CD4-positive, alpha-beta T cell (primary cell): ENCODE measurements at regions not wholly inside any gene's neighbourhood (a gene's known extent, or its start where the extent isn't known, plus 50 kb on each side); places are given as distances from the start of the nearest gene placed in this dataset.

Experiments used
- ATAC-seq: fragments of 200-7000 bp; cut with Tn5 transposase; one replicate; pipeline ENCODE4 v1.10.0; 2022; ENCODE audit warnings: mild to moderate bottlenecking; ENCODE audit not compliant: poor library complexity
- CTCF ChIA-PET: fragments of 350-600 bp; sonication (Branson Sonifier 250); formaldehyde crosslinking; loops from one replicate; lab custom pipeline; 2021; ENCODE audit warnings: antibody characterized with exemption, inconsistent platforms; lab: Charles Lee
- POLR2A ChIA-PET: fragments of 350-600 bp; sonication (Branson Sonifier 250); formaldehyde crosslinking; loops from one replicate; lab custom pipeline; 2021; ENCODE audit warnings: antibody characterized with exemption, inconsistent platforms; lab: Charles Lee
- DNase-seq, 14 experiments: peaks; one replicate each; pipeline ENCODE4 v3.0.0-alpha.2; 2013 to 2020; ENCODE audit warnings: mixed read lengths in 2 of 14
- H3K27ac ChIP-seq, 2 donors: one replicate each; pipeline versions ENCODE4 v1.5.1 to v1.7.0; 2013; ENCODE audit warnings: low read length in 2 of 2, low read depth in 1 of 2, mild to moderate bottlenecking in 1 of 2
- H3K27me3 ChIP-seq, 2 experiments: 1 replicate in 1 of 2; 2 replicates in 1 of 2; pipeline versions ENCODE4 v1.6.1 to v1.7.0; 2013; ENCODE audit warnings: low read length in 2 of 2, control low read depth in 1 of 2, mild to moderate bottlenecking in 1 of 2, moderate library complexity in 1 of 2; ENCODE audit not compliant: insufficient read depth in 2 of 2, control insufficient read depth in 1 of 2
- H3K36me3 ChIP-seq: one replicate; pipeline ENCODE4 v1.6.1; 2013; ENCODE audit warnings: low read length, control low read depth; ENCODE audit not compliant: insufficient read depth
- H3K4me1 ChIP-seq: one replicate; pipeline ENCODE4 v1.6.1; 2013; ENCODE audit warnings: low read length, control low read depth; ENCODE audit not compliant: insufficient read depth
- H3K4me3 ChIP-seq: one replicate; pipeline ENCODE4 v1.5.1; 2013; ENCODE audit warnings: mild to moderate bottlenecking, low read length, moderate library complexity
- H3K9me3 ChIP-seq, 2 experiments: 1 replicate in 1 of 2; 2 replicates in 1 of 2; pipeline versions ENCODE4 v1.6.1 to v1.7.0; 2013; ENCODE audit warnings: low read length in 2 of 2, mild to moderate bottlenecking in 2 of 2, control low read depth in 1 of 2, moderate library complexity in 1 of 2; ENCODE audit not compliant: control insufficient read depth in 1 of 2, insufficient read depth in 1 of 2
- H3K27ac Mint-ChIP-seq: one replicate; pipeline ENCODE4 v1.8.0; 2020; ENCODE audit warnings: mixed read lengths
- H3K27me3 Mint-ChIP-seq: one replicate; pipeline ENCODE4 v1.8.0; 2021; ENCODE audit warnings: mixed read lengths
- H3K36me3 Mint-ChIP-seq: one replicate; pipeline ENCODE4 v1.8.0; 2021; ENCODE audit warnings: low read depth, mixed read lengths
- H3K4me1 Mint-ChIP-seq: one replicate; pipeline ENCODE4 v1.8.0; 2021; ENCODE audit warnings: low read depth, mixed read lengths
- H3K4me3 Mint-ChIP-seq: one replicate; pipeline ENCODE4 v1.8.0; 2020; ENCODE audit warnings: mild to moderate bottlenecking, mixed read lengths
- H3K9me3 Mint-ChIP-seq: one replicate; pipeline ENCODE4 v1.8.0; 2020; ENCODE audit warnings: mixed read lengths
- CTCF ChIP-seq: fragments of 200-600 bp; IDR thresholded peaks from one replicate; pipeline ENCODE4 v1.8.0; 2022; ENCODE audit warnings: antibody characterized with exemption, mild to moderate bottlenecking
- intact Hi-C, 2 experiments: fragments of 100-400 bp; cut with DNase I in 1 of 2; cut with micrococcal nuclease in 1 of 2; formaldehyde crosslinking; loops; one replicate each; pipeline versions ENCODE4 v1.15.1 to v1.9.0; 2023 to 2025; cut with DNase I, micrococcal nuclease

- TF ChIP-seq CTCF = no peak
- ChIA-PET CTCF (no interaction called here), POLR2A (no interaction called here)
- H3K36me3 ChIP-seq = no peaks in the 10 kb centered on the region
- H3K4me3 ChIP-seq = no peak overlapping the region
- no peaks in the 10 kb centered on the region for H3K27me3 ChIP-seq
- H3K9me3 ChIP-seq = no peaks in the 10 kb centered on the region
- Mint-ChIP-seq H3K36me3 (no peaks in the 10 kb centered on the region), H3K4me1 (no peaks in the 10 kb centered on the region), H3K27ac (no peak overlapping the region), H3K4me3 (no peak overlapping the region), H3K9me3 (no peaks in the 10 kb centered on the region), H3K27me3 (peaks cover 42% of the 10 kb centered on the region)
- H3K4me1 ChIP-seq = no peaks in the 10 kb centered on the region
- H3K27ac ChIP-seq = no peak overlapping the region
- no peak for DNase-seq
- intact Hi-C loops = no loop called here
- ATAC-seq = no peak
These were observed 67.0 kb upstream of the OSR1 start for GRCh38 chr2:19425419-19425818.

GRCh38 chr2:19419211-19419880, 60.9 kb upstream of the OSR1 start:
- Histone ChIP-seq H3K27me3 (peaks cover 3 to 14% of the 10 kb centered on the region in 2 experiments), H3K4me1 (no peaks in the 10 kb centered on the region), H3K36me3 (no peaks in the 10 kb centered on the region), H3K9me3 (no peaks in the 10 kb centered on the region), H3K4me3 (no peak overlapping the region), H3K27ac (no peak overlapping the region)
- intact Hi-C loops = no loop called here
- no peaks in the 10 kb centered on the region for H3K36me3 Mint-ChIP-seq
- no peaks in the 10 kb centered on the region for H3K4me1 Mint-ChIP-seq
- ATAC-seq (no peak), DNase-seq (no peak)
- peaks cover 29% of the 10 kb centered on the region for H3K27me3 Mint-ChIP-seq
- no peak overlapping the region for H3K27ac Mint-ChIP-seq
- ChIA-PET CTCF (no interaction called here), POLR2A (no interaction called here)
- TF ChIP-seq CTCF = no peak
- no peak overlapping the region for H3K4me3 Mint-ChIP-seq
- no peaks in the 10 kb centered on the region for H3K9me3 Mint-ChIP-seq

DNA sequence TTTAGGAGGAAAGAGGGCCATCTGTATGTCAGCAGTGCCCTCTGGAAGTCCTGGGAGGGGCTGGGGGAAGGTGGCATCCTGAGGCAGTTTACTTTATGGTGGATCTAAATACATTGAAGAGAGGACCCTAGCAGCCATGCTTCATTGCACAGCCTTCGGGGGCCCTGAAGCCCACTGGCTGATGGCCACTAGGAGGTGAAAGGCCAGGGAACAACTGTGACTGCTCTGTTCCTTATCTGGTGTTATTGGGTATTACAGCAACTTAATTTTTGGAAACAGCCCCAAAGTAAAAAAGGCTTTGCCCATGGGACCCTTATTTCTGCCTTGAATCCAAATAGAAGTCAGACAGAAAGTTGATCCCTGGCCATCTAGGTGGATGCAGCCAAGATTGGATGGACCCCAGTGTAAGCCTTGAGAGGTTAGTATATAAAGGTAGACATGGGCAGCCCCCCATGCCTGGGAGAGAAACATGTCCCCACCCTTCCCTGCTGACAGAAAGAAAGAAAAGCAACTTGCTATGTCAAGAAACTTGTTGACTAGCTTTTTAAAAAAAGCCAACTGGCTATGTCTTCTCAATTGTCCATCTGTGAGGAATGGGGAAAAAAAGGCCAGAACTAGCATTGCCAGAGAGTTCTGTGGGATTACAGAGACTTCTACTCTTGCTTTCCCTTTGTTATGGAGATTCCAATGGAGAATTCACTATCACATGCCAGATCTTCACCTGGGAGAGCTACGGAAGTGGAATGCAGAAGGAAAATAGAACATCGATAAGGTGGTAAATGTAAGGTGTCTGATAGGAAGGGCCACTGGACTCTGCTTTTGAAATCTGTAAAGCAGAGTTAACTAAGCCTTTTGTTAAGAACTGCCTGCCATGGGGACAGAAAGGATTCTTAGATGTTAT, 58.6 kb upstream of the OSR1 start:
- no peaks in the 10 kb centered on the region for H3K4me1 ChIP-seq
- CTCF ChIA-PET = no interaction called here
- no peaks in the 10 kb centered on the region for H3K9me3 Mint-ChIP-seq
- TF ChIP-seq CTCF = no peak
- ATAC-seq = no peak
- H3K27ac ChIP-seq = no peak overlapping the region
- H3K9me3 ChIP-seq = peaks cover 1 to 7% of the 10 kb centered on the region in 2 experiments
- no peaks in the 10 kb centered on the region for H3K36me3 Mint-ChIP-seq
- peaks cover 22% of the 10 kb centered on the region for H3K27me3 Mint-ChIP-seq
- H3K4me1 Mint-ChIP-seq = no peaks in the 10 kb centered on the region
- no peaks in the 10 kb centered on the region for H3K36me3 ChIP-seq
- DNase-seq = no peak
- H3K4me3 Mint-ChIP-seq = no peak overlapping the region
- no peak overlapping the region for H3K4me3 ChIP-seq
- POLR2A ChIA-PET = no interaction called here
- intact Hi-C loops = no loop called here
- H3K27ac Mint-ChIP-seq = no peak overlapping the region
- peaks cover 3 to 14% of the 10 kb centered on the region in 2 experiments for H3K27me3 ChIP-seq
